ENCODE measurements at regions not wholly inside any gene's neighbourhood (a gene's known extent, or its start where the extent isn't known, plus 50 kb on each side); places are given as distances from the start of the nearest gene placed in this dataset.

- TF ChIP-seq CTCF (IDR thresholded peaks at IDR 0.05; ENCODE audit: low read depth, low read length) (no peak), EZH2phosphoT487 (IDR thresholded peaks at IDR 0.05; ENCODE audit: low read depth) (no peak)
These were observed 175.3 kb upstream of the RTL1 start for GRCh38 chr14:101078892-101079221.

All from OCI-LY3 (cell line).